ENCODE measurements at regions not wholly inside any gene's neighbourhood (a gene's known extent, or its start where the extent isn't known, plus 50 kb on each side); places are given as distances from the start of the nearest gene placed in this dataset.

- no peak for DNase-seq (ENCODE audit: low read depth in 2 of 2)
Measured at GRCh38 chr14:100658181-100658886, 68.4 kb upstream of the DLK1 start.

- no peak for DNase-seq (ENCODE audit: low read depth in 2 of 2)
Measured at GRCh38 chr14:100659345-100660001, 67.2 kb upstream of the DLK1 start.

DNA sequence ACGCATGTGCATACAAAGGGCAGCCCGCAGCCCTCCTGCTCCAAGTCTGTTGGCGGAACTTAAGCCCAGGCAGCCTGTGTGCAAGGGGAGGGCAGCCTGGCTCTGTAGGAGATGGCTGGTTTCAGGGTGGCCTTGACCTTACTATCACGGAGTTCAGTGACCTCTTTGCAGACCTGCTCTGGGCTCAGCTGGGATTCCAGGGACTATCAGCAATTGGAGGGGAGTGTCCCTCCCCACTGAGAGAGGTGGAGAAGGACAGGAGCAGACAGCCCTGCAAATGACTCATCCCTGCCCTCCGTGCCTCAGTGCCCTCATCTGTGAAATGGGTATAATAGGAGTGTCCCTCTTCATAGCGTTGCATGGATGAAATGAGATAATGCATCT lies 66.2 kb upstream of the DLK1 start:
- DNase-seq (ENCODE audit: low read depth in 2 of 2), result no peak

DNA sequence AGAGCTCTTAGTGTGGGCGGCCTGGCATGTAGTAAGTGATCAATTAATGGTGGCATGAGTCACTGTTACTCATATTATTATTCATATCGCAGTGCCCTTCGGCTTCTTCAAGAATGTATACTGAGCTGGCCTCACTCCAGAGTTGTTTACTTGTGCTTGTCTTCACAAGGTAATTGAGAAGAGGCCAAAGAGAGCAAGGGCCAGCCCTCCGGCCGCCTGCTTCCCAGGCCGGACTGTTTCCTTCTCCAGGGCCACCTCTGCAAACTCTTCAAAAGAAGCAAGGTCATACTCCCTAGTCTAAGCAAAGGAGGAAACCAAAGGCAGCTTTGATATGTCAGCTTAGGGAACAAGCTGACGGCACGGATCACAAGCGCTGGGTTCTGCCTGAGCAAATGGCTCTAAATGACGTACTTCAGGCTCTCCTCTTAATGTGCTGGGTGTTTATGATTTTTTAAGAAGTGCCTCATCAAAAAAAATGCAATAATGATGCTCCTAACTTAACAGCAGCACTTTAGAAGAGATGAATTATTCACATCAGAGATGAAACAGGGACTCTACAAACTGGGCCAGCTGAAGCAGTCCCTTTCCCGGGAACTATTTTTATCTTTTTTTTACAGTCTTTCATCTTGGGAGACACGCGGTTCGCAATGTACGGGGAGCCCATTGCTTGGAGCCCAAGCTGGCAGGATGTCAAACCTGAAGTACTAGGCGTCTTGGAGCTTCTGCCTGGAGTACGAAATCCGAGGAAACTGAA lies 65.6 kb upstream of the DLK1 start:
- no peak for DNase-seq (ENCODE audit: low read depth in 2 of 2)

DNA sequence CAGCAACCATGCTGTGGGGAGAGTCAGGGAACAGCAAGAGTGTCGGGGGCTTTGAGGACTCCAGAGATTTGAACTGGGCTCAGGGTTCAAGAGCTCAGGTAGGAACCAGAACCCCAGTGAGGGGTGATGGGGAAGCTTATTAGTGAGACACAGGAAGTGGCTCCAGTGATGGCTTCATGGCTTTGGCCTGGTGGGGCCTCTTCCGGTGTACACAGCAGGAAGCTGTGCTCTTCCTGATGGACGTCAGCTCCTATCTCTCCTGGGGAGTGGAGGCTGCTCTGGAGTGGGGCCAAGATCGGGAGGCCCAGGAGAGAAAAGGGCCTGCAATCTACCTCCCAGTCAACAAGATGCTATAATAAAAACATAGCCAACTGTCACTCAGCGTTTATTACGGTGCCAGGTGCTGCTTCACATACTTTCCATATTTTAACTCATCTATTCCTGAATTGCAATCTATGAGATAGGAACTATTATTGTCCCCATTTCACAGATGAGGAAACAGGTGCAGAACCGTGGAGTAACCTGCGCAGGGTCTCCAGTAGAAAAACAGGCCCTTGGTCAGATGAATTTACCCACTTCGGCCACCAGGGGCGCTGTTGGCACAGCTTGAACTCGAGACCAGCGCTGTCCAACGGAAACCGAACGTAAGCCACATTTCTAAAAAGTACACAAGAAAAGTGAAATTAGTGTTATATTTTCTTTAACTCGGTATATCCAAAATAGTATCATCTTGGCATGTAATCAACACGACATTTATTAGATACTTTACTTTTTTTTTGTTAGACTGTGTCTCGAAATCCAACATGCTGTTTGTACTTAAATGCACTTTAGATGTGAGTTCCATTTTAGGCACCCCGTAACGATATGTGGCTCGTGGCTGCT lies 63.6 kb upstream of the DLK1 start:
- no peak for DNase-seq (ENCODE audit: low read depth in 2 of 2)

GRCh38 chr14:100663761-100664052 lies 63.0 kb upstream of the DLK1 start:
- DNase-seq (ENCODE audit: low read depth in 2 of 2), result no peak

GRCh38 chr14:100664231-100664630 lies 62.5 kb upstream of the DLK1 start:
- no peak for DNase-seq (ENCODE audit: low read depth in 2 of 2)

DNA sequence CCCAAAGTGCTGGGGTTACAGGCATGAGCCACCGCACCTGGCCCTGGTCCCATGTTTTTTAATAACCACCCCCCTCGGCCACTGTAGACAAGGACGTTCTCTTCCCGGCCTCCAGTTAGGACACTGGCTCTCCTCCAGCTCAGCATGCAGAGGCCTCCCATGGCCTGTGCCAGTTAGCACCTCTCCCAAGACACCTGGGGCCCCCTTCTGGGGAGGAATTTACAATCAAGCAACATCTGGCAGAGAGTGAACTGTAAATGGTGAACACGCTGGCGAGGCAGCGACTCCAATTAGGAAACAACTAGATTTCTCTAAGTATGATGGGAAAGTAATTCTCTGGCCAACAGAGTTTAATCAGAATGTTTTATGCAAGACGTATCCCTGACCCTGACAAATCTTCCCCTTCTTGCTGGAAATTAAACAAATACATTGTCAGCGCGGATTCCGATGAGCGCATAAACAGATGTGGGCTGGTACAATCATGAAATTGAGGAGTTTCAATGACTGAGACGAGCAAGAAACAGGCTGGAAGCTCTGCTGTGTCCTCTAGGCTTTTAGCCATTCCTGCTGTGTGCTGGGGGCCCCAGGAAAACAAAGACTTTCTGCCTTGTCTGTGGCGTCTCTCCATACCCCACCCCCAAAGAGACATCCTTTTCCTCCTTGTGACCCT lies 61.7 kb upstream of the DLK1 start:
- no peak for DNase-seq (ENCODE audit: low read depth in 2 of 2)

- no peak for DNase-seq (ENCODE audit: low read depth in 2 of 2)
Measured at GRCh38 chr14:100665511-100666032, 61.1 kb upstream of the DLK1 start.

GRCh38 chr14:100666403-100666802 lies 60.3 kb upstream of the DLK1 start:
- no peak for DNase-seq (ENCODE audit: low read depth in 2 of 2)

- no peak for DNase-seq (ENCODE audit: low read depth in 2 of 2)
Measured at GRCh38 chr14:100666851-100667250, 59.8 kb upstream of the DLK1 start.

GRCh38 chr14:100667656-100668055 lies 59.0 kb upstream of the DLK1 start:
- no peak for DNase-seq (ENCODE audit: low read depth in 2 of 2)

DNA sequence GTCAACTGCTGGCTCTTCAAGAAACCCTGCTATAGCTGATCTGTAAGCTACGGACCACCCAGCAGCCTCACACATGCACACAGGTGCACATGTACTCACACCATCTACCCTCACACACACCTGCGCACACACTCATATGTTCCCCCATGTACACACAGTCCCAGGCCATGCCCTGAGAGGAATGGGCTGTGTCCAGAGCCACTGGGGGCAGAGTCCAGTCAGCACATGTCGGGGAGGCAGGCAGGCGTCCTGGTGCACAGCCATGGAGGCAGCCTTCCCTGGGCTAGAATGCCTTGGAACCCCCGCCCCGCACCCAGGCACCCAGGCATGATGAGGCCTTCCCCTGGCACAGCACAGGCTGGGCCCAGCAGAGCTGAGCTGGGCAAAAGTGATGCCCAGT lies 58.3 kb upstream of the DLK1 start:
- DNase-seq (ENCODE audit: low read depth in 2 of 2), result no peak

DNA sequence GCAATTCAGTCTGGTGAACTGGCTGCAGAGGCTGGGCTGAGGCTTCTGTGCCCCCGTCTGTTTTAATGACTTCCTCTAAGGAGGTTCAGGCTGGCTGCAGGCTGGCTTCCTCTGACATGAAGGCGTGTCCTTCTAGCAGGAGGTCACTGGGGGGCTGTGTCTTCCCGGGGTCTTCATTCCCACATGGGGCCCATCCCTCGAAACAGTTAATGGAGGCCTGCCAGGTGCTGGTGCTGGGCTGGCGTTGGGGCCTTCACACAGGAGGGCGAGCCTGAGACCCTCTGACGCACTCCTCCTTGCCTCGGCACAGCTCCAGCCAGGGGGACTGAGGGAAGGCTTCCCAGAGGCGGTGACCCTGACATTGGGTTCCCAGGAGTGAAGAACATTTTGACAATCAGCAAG lies 57.7 kb upstream of the DLK1 start:
- no peak for DNase-seq (ENCODE audit: low read depth in 2 of 2)

DNA sequence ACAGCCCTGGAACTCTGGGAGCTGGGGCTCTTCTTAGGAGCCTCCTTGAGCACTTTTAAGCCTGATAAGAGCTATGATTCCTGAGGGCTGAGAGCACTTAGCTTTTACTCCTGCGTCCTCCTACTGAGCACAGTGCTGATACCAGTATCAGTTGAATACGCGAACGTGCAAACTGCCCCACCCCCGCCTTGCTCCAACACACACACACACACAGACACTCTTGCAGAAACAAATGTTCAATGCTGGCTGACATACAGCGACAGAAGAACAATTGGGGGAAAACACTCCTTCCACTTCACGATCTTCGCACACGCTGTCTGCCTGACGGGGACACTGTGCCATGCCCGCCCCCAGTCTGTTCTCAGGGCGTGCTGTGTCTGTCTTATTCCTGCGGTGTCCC lies 57.2 kb upstream of the DLK1 start:
- no peak for DNase-seq (ENCODE audit: low read depth in 2 of 2)

- DNase-seq (ENCODE audit: low read depth in 2 of 2), result no peak
Measured at GRCh38 chr14:100670017-100670752, 56.5 kb upstream of the DLK1 start.

- no peak for DNase-seq (ENCODE audit: low read depth in 2 of 2)
Measured at GRCh38 chr14:100670753-100671049, 56.0 kb upstream of the DLK1 start.

- no peak for DNase-seq (ENCODE audit: low read depth in 2 of 2)
Measured at GRCh38 chr14:100671386-100671901, 55.2 kb upstream of the DLK1 start.

DNA sequence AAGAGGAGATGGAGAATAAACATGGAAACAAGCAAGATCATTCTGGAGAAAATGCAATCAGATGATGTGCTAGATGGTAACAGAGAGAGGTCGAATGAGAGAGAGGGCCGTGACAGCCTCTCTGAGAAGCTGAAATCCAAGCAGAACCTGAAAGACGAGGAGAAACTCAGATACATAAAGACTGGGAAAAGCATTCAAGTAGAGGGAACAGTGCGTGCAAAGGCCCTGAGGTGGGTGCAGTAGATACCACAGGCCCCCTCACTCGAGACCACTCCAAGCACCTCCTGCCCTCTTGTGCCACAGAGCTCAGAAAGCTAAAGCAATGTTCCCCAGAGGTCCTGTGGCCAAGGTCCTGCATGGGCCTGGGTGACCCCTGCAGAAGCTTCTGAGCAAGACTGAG lies 54.8 kb upstream of the DLK1 start:
- DNase-seq (ENCODE audit: low read depth in 2 of 2), result no peak

- DNase-seq (ENCODE audit: low read depth in 2 of 2), result no peak
Measured at GRCh38 chr14:100673085-100673806, 53.4 kb upstream of the DLK1 start.
